PC-3 (cell line): ENCODE measurements at regions not wholly inside any gene's neighbourhood (a gene's known extent, or its start where the extent isn't known, plus 50 kb on each side); places are given as distances from the start of the nearest gene placed in this dataset.

Experiments
- ATAC-seq: fragments of 200-7000 bp; cut with Tn5 transposase; 2 replicates; pipeline ENCODE4 v1.9.1; 2020; ENCODE audit warnings: mild to moderate bottlenecking, moderate library complexity
- BruUV-seq: library from RNA; stranded (reverse); fragments of 400-500 nt; replicated peaks from 2 replicates; lab custom pipeline; 2021; lab: Mats Ljungman, UMichigan
- CTCF ChIA-PET: fragments of 300-600 bp; sonication (Branson Sonifier 250); formaldehyde crosslinking; loops from one replicate; lab custom pipeline; 2022; ENCODE audit warnings: antibody characterized with exemption; lab: Charles Lee
- POLR2A ChIA-PET: fragments of 300-600 bp; sonication (Branson Sonifier 250); formaldehyde crosslinking; loops from one replicate; lab custom pipeline; 2022; ENCODE audit warnings: antibody characterized with exemption; ENCODE audit not compliant: unreplicated experiment; lab: Charles Lee
- DNase-seq: peaks from one replicate; pipeline ENCODE4 v3.0.0-alpha.2; 2015
- H2AFZ ChIP-seq: fragments of 300-600 bp; sonication (generic); 2 replicates; pipeline ENCODE4 v1.6.0; 2016; ENCODE audit warnings: antibody characterized with exemption, low read length
- H3F3A ChIP-seq: fragments of 300-600 bp; sonication (generic); one replicate; pipeline ENCODE4 v1.6.0; 2017; ENCODE audit warnings: antibody characterized with exemption, low read length, control low read depth, mild to moderate bottlenecking; ENCODE audit not compliant: unreplicated experiment
- H3K27ac ChIP-seq: fragments of 300-600 bp; sonication (generic); 2 replicates; pipeline ENCODE4 v1.5.1; 2016; ENCODE audit warnings: mild to moderate bottlenecking, low read length
- H3K27me3 ChIP-seq: fragments of 300-600 bp; sonication (generic); 2 replicates; pipeline ENCODE4 v1.6.1; 2016; ENCODE audit warnings: low read length, mixed read lengths
- H3K36me3 ChIP-seq: fragments of 300-600 bp; sonication (generic); 2 replicates; pipeline ENCODE4 v1.6.1; 2016; ENCODE audit warnings: low read depth, mixed run types, low read length, mixed read lengths
- H3K4me1 ChIP-seq: fragments of 300-600 bp; sonication (generic); 2 replicates; pipeline ENCODE4 v1.5.1; 2016; ENCODE audit warnings: low read length; ENCODE audit not compliant: insufficient read depth
- H3K4me2 ChIP-seq: fragments of 300-600 bp; sonication (generic); 2 replicates; pipeline ENCODE4 v1.6.0; 2016; ENCODE audit warnings: low read length
- H3K4me3 ChIP-seq: fragments of 300-600 bp; sonication (generic); 2 replicates; pipeline ENCODE4 v1.5.1; 2016; ENCODE audit warnings: mild to moderate bottlenecking, low read length, mixed read lengths
- H3K79me2 ChIP-seq: fragments of 300-600 bp; sonication (generic); 2 replicates; pipeline ENCODE4 v1.6.1; 2017; ENCODE audit warnings: low read length, mixed read lengths
- H3K9ac ChIP-seq: fragments of 300-600 bp; sonication (generic); 2 replicates; pipeline ENCODE4 v1.6.0; 2016; ENCODE audit warnings: mild to moderate bottlenecking, low read length
- H3K9me2 ChIP-seq: fragments of 300-600 bp; sonication (generic); replicated peaks from 2 replicates; pipeline ENCODE4 v1.6.1; 2016; ENCODE audit warnings: mixed run types, low read length, mixed read lengths
- H3K9me3 ChIP-seq: fragments of 300-600 bp; sonication (generic); 2 replicates; pipeline ENCODE4 v1.6.1; 2016; ENCODE audit warnings: low read length, mixed read lengths
- H4K20me1 ChIP-seq: fragments of 300-600 bp; sonication (generic); 2 replicates; pipeline ENCODE4 v1.6.1; 2016; ENCODE audit warnings: low read length, mixed read lengths
- CTCF ChIP-seq: fragments of 300-600 bp; sonication (generic); conservative IDR thresholded peaks from 2 replicates; pipeline ENCODE4 v1.5.1; 2017; ENCODE audit warnings: antibody characterized with exemption, low read depth, mild to moderate bottlenecking, low read length
- EZH2 ChIP-seq: fragments of 300-600 bp; sonication (generic); IDR thresholded peaks from one replicate; pipeline ENCODE4 v1.6.1; 2017; ENCODE audit warnings: antibody characterized with exemption, mild to moderate bottlenecking, low read length; ENCODE audit not compliant: unreplicated experiment
- EZH2phosphoT487 ChIP-seq: fragments of 300-600 bp; sonication (generic); IDR thresholded peaks from 2 replicates; pipeline ENCODE4 v1.6.1; 2018; ENCODE audit warnings: mild to moderate bottlenecking, antibody characterized with exemption, low read length, borderline replicate concordance
- intact Hi-C: fragments of 100-400 bp; cut with micrococcal nuclease; formaldehyde crosslinking; loops from 2 replicates; pipeline ENCODE4 v1.9.0; 2023

GRCh38 chr1:149846042-149846441, 53.3 kb upstream of the BOLA1 start:
- no peaks in the 10 kb centered on the region for H3F3A ChIP-seq
- H3K4me3 ChIP-seq = no peak overlapping the region; the same call in 1 of the 2 replicates
- intact Hi-C loops = no loop called here
- ATAC-seq (no peak), DNase-seq (peak; percentile 1)
- H3K27me3 ChIP-seq = no peaks in the 10 kb centered on the region
- TF ChIP-seq EZH2phosphoT487 (no peak), EZH2 (no peak), CTCF (no peak)
- ChIA-PET CTCF (no interaction called here), POLR2A (no interaction called here)
- no peak overlapping the region for H3K27ac ChIP-seq
- no peak overlapping the region for H3K9ac ChIP-seq
- H3K79me2 ChIP-seq = peaks cover 69% of the 10 kb centered on the region
- H3K4me2 ChIP-seq = peak overlapping the region; percentile 99
- H2AFZ ChIP-seq = no peak overlapping the region
- H3K9me3 ChIP-seq = no peaks in the 10 kb centered on the region
- no peaks in the 10 kb centered on the region for H3K36me3 ChIP-seq
- H4K20me1 ChIP-seq = peaks cover 12% of the 10 kb centered on the region
- H3K4me1 ChIP-seq = peaks cover 41% of the 10 kb centered on the region
- no TSS peak for BruUV-seq
- H3K9me2 ChIP-seq = no peaks in the 10 kb centered on the region

GRCh38 chr1:149846593-149847466, 52.5 kb upstream of the BOLA1 start:
- Histone ChIP-seq H3K79me2 (peaks cover 69% of the 10 kb centered on the region), H3F3A (no peaks in the 10 kb centered on the region), H3K27me3 (no peaks in the 10 kb centered on the region), H3K4me3 (no peak overlapping the region), H3K9ac (no peak overlapping the region), H2AFZ (no peak overlapping the region), H3K4me2 (no peak overlapping the region), H3K9me2 (no peaks in the 10 kb centered on the region), H3K4me1 (peaks cover 41% of the 10 kb centered on the region), H3K27ac (no peak overlapping the region), H3K36me3 (no peaks in the 10 kb centered on the region), H4K20me1 (peaks cover 12% of the 10 kb centered on the region), H3K9me3 (no peaks in the 10 kb centered on the region)
- ChIA-PET POLR2A (no interaction called here), CTCF (no interaction called here)
- DNase-seq (no peak), ATAC-seq (no peak)
- no TSS peak for BruUV-seq
- intact Hi-C loops = no loop called here
- TF ChIP-seq EZH2 = no peak

GRCh38 chr1:149848340-149849110, 50.8 kb upstream of the BOLA1 start:
- H3K4me3 ChIP-seq = peak overlapping the region; percentile 90
- peak overlapping the region; percentile 98 for H3K4me2 ChIP-seq
- POLR2A ChIA-PET = interaction anchor here (1.1 kb wide), 1 partner anchor 39 kb away, joined by 7 read pairs; a partner anchor contains a TSS
- peak overlapping the region; percentile 4 for H3K27ac ChIP-seq
- H3K9me2 ChIP-seq = no peaks in the 10 kb centered on the region
- no peaks in the 10 kb centered on the region for H3K36me3 ChIP-seq
- H3K79me2 ChIP-seq = peaks cover 66% of the 10 kb centered on the region
- H3K4me1 ChIP-seq = peaks cover 41% of the 10 kb centered on the region
- H3K27me3 ChIP-seq = no peaks in the 10 kb centered on the region
- ATAC-seq (no peak), DNase-seq (peak; percentile 40)
- no peaks in the 10 kb centered on the region for H3F3A ChIP-seq
- no peak overlapping the region for H2AFZ ChIP-seq
- no TSS peak for BruUV-seq
- H3K9me3 ChIP-seq = no peaks in the 10 kb centered on the region
- CTCF ChIA-PET = no interaction called here
- TF ChIP-seq CTCF = no peak
- no peak for TF ChIP-seq EZH2
- TF ChIP-seq EZH2phosphoT487 = no peak
- intact Hi-C loops = no loop called here
- H4K20me1 ChIP-seq = peaks cover 10% of the 10 kb centered on the region
- H3K9ac ChIP-seq = peak overlapping the region; percentile 83; the same call in 1 of the 2 replicates
